CD14-positive monocyte (primary cell): ENCODE measurements at regions not wholly inside any gene's neighbourhood (a gene's known extent, or its start where the extent isn't known, plus 50 kb on each side); places are given as distances from the start of the nearest gene placed in this dataset.

Experiments
- DNase-seq, 3 donors: peaks; one replicate each; pipeline ENCODE4 v3.0.0-alpha.2; 2011 to 2022
- H2AFZ ChIP-seq: 2 replicates; pipeline ENCODE4 v1.6.0; 2012; ENCODE audit warnings: mild to moderate bottlenecking, low read depth, low read length, inconsistent platforms; ENCODE audit not compliant: insufficient read depth, poor library complexity, severe bottlenecking
- H3K27ac ChIP-seq, 2 donors: 1 replicate in 1 of 2; 2 replicates in 1 of 2; pipeline ENCODE4 v1.5.1; 2012 to 2013; ENCODE audit warnings: low read length in 2 of 2, control low read depth in 1 of 2, inconsistent platforms in 1 of 2, low read depth in 1 of 2, mild to moderate bottlenecking in 1 of 2
- H3K27me3 ChIP-seq, 2 donors: one replicate each; pipeline versions ENCODE4 v1.6.0 to v1.6.1; 2011 to 2013; ENCODE audit warnings: low read length in 2 of 2; ENCODE audit not compliant: control insufficient read depth in 2 of 2, insufficient read depth in 2 of 2
- H3K36me3 ChIP-seq, 2 donors: replicated peaks in 1 of 2; 1 replicate in 1 of 2; 2 replicates in 1 of 2; pipeline versions ENCODE4 v1.5.1 to v1.6.1; 2012 to 2013; ENCODE audit warnings: low read length in 2 of 2, control low read depth in 1 of 2, inconsistent platforms in 1 of 2, mild to moderate bottlenecking in 1 of 2; ENCODE audit not compliant: insufficient read depth in 2 of 2, control insufficient read depth in 1 of 2
- H3K4me1 ChIP-seq, 2 donors: 1 replicate in 1 of 2; 2 replicates in 1 of 2; pipeline versions ENCODE4 v1.5.1 to v1.6.1; 2012 to 2013; ENCODE audit warnings: low read length in 2 of 2, control low read depth in 1 of 2, inconsistent platforms in 1 of 2, mild to moderate bottlenecking in 1 of 2, moderate library complexity in 1 of 2; ENCODE audit not compliant: insufficient read depth in 2 of 2, control insufficient read depth in 1 of 2
- H3K4me2 ChIP-seq: replicated peaks from 2 replicates; pipeline ENCODE3; 2012; ENCODE audit warnings: low read length, moderate library complexity, mild to moderate bottlenecking; ENCODE audit not compliant: poor library complexity, severe bottlenecking; ENCODE audit errors: extremely low read depth
- H3K4me3 ChIP-seq, 3 experiments: fragments of 200-600 bp in 1 of 3; sonication (generic) in 1 of 3; replicated peaks in 1 of 3; 1 replicate in 2 of 3; 2 replicates in 1 of 3; pipeline ENCODE4 v1.5.1; 2011 to 2013; ENCODE audit warnings: low read length in 3 of 3, mild to moderate bottlenecking in 3 of 3, control low read depth in 2 of 3, low read depth in 2 of 3, inconsistent platforms in 1 of 3, moderate library complexity in 1 of 3
- H3K79me2 ChIP-seq: 2 replicates; pipeline ENCODE4 v1.6.0; 2012; ENCODE audit warnings: mild to moderate bottlenecking, control low read depth, inconsistent platforms, low read length, moderate library complexity; ENCODE audit not compliant: insufficient read depth
- H3K9ac ChIP-seq: 2 replicates; pipeline ENCODE4 v1.6.0; 2017; ENCODE audit warnings: low read length, mild to moderate bottlenecking; ENCODE audit not compliant: insufficient read depth, poor library complexity, severe bottlenecking
- H3K9me3 ChIP-seq, 2 donors: replicated peaks in 1 of 2; 1 replicate in 1 of 2; 2 replicates in 1 of 2; pipeline versions ENCODE4 v1.5.1 to v1.6.1; 2012 to 2013; ENCODE audit warnings: low read length in 2 of 2, control low read depth in 1 of 2; ENCODE audit not compliant: control insufficient read depth in 1 of 2, insufficient read depth in 1 of 2
- H4K20me1 ChIP-seq: 2 replicates; pipeline ENCODE4 v1.6.0; 2012; ENCODE audit warnings: mild to moderate bottlenecking, low read length, control low read depth, moderate library complexity; ENCODE audit not compliant: insufficient read depth
- H3K27ac Mint-ChIP-seq, 7 donors: one replicate each; pipeline ENCODE4 v1.8.0; 2020; ENCODE audit warnings: mild to moderate bottlenecking in 7 of 7, mixed read lengths in 7 of 7, moderate library complexity in 6 of 7, inconsistent platforms in 2 of 7
- H3K27me3 Mint-ChIP-seq, 3 donors: one replicate each; pipeline ENCODE4 v1.8.0; 2021 to 2022; ENCODE audit warnings: low read depth in 3 of 3, mild to moderate bottlenecking in 3 of 3, mixed read lengths in 3 of 3, moderate library complexity in 3 of 3, inconsistent platforms in 1 of 3
- H3K36me3 Mint-ChIP-seq, 2 donors: one replicate each; pipeline ENCODE4 v1.8.0; 2020; ENCODE audit warnings: mixed read lengths in 2 of 2, inconsistent platforms in 1 of 2, mild to moderate bottlenecking in 1 of 2
- H3K4me1 Mint-ChIP-seq: one replicate; pipeline ENCODE4 v1.8.0; 2020; ENCODE audit warnings: mild to moderate bottlenecking, mixed read lengths
- H3K4me3 Mint-ChIP-seq, 2 donors: one replicate each; pipeline ENCODE4 v1.8.0; 2020; ENCODE audit warnings: mild to moderate bottlenecking in 2 of 2, mixed read lengths in 2 of 2, moderate library complexity in 1 of 2
- H3K9me3 Mint-ChIP-seq, 7 donors: one replicate each; pipeline ENCODE4 v1.8.0; 2020 to 2022; ENCODE audit warnings: mixed read lengths in 7 of 7, mild to moderate bottlenecking in 6 of 7, moderate library complexity in 6 of 7, inconsistent platforms in 2 of 7
- CTCF ChIP-seq: fragments of 200-600 bp; IDR thresholded peaks from one replicate; pipeline ENCODE4 v1.8.0; 2022; ENCODE audit warnings: antibody characterized with exemption, mild to moderate bottlenecking
- WGBS: methylation state at CpG from one replicate; pipeline ENCODE4 v1.1.5; 2013; ENCODE audit warnings: missing lambda C conversion rate; ENCODE audit not compliant: insufficient coverage; 5-methylcytosine and 5-hydroxymethylcytosine counted together
- intact Hi-C, 2 donors: fragments of 100-400 bp; cut with micrococcal nuclease; formaldehyde crosslinking; loops; one replicate each; pipeline versions ENCODE4 v1.15.0 to v1.15.1; 2023

- Mint-ChIP-seq H3K4me1 (no peaks in the 10 kb centered on the region), H3K27me3 (no peaks in the 10 kb centered on the region), H3K36me3 (no peaks in the 10 kb centered on the region), H3K4me3 (no peak overlapping the region), H3K27ac (no peak overlapping the region), H3K9me3 (peaks cover 0 to 5% (median 2%) of the 10 kb centered on the region in 7 donors)
- Histone ChIP-seq H3K4me3 (no peak overlapping the region), H3K4me1 (no peaks in the 10 kb centered on the region), H3K9ac (no peak overlapping the region), H2AFZ (no peak overlapping the region), H4K20me1 (no peaks in the 10 kb centered on the region), H3K27me3 (no peaks in the 10 kb centered on the region), H3K36me3 (no peaks in the 10 kb centered on the region), H3K4me2 (no peak overlapping the region), H3K79me2 (no peaks in the 10 kb centered on the region), H3K27ac (no peak overlapping the region), H3K9me3 (no peaks in the 10 kb centered on the region)
- intact Hi-C loops: no loop called here
- TF ChIP-seq CTCF: no peak
- DNase-seq: no peak
Observed at GRCh38 chr1:69016468-69016867, 519.6 kb upstream of the DEPDC1 start.

- Histone ChIP-seq H3K9ac (no peak overlapping the region), H3K27ac (no peak overlapping the region), H4K20me1 (no peaks in the 10 kb centered on the region), H3K79me2 (no peaks in the 10 kb centered on the region), H3K4me3 (no peak overlapping the region), H2AFZ (no peak overlapping the region), H3K4me2 (no peak overlapping the region), H3K4me1 (no peaks in the 10 kb centered on the region), H3K27me3 (no peaks in the 10 kb centered on the region), H3K36me3 (no peaks in the 10 kb centered on the region), H3K9me3 (peaks cover 19 to 24% of the 10 kb centered on the region in 2 donors)
- no peak overlapping the region for H3K4me3 Mint-ChIP-seq
- H3K27me3 Mint-ChIP-seq: no peaks in the 10 kb centered on the region
- H3K9me3 Mint-ChIP-seq: peaks cover 4 to 27% (median 15%) of the 10 kb centered on the region in 7 donors
- no peak for TF ChIP-seq CTCF
- H3K4me1 Mint-ChIP-seq: no peaks in the 10 kb centered on the region
- WGBS: 83% methylated on average over 2 of the region's 3 CpGs
- H3K36me3 Mint-ChIP-seq: no peaks in the 10 kb centered on the region
- intact Hi-C loops: no loop called here
- DNase-seq: no peak
- no peak overlapping the region for H3K27ac Mint-ChIP-seq
Observed at GRCh38 chr1:69029649-69030048, 532.8 kb upstream of the DEPDC1 start.
